BLaER1 (cell line): ENCODE measurements at regions not wholly inside any gene's neighbourhood (a gene's known extent, or its start where the extent isn't known, plus 50 kb on each side); places are given as distances from the start of the nearest gene placed in this dataset.
"Not testable (repeated sequence)": the region's sequence is repeated elsewhere in the genome, so short reads cannot be mapped to it uniquely, and the experiment has no call there.

ENCODE experiments used
- H3K27ac ChIP-seq: shearing (Covaris generic); formaldehyde crosslinking; 2 replicates; pipeline ENCODE4 v1.8.1; 2022
- H3K27me3 ChIP-seq: shearing (Covaris generic); formaldehyde crosslinking; 2 replicates; pipeline ENCODE4 v1.8.1; 2022
- H3K36me3 ChIP-seq: shearing (Covaris generic); formaldehyde crosslinking; 2 replicates; pipeline ENCODE4 v1.8.1; 2022
- H3K4me1 ChIP-seq: shearing (Covaris generic); formaldehyde crosslinking; 2 replicates; pipeline ENCODE4 v1.8.1; 2022
- H3K4me2 ChIP-seq: shearing (Covaris generic); formaldehyde crosslinking; 2 replicates; pipeline ENCODE4 v1.8.1; 2022
- H3K4me3 ChIP-seq: shearing (Covaris generic); formaldehyde crosslinking; 2 replicates; pipeline ENCODE4 v1.8.1; 2022
- H3K9ac ChIP-seq: shearing (Covaris generic); formaldehyde crosslinking; 2 replicates; pipeline ENCODE4 v1.8.1; 2022
- H3K9me3 ChIP-seq: shearing (Covaris generic); formaldehyde crosslinking; 2 replicates; pipeline ENCODE4 v1.8.1; 2022
- H4K20me1 ChIP-seq: shearing (Covaris generic); formaldehyde crosslinking; 2 replicates; pipeline ENCODE4 v1.8.1; 2022
- Cebpa-rat ChIP-seq: shearing (Covaris generic); IDR thresholded peaks from 2 replicates; pipeline ENCODE4 v1.8.1; 2022

DNA sequence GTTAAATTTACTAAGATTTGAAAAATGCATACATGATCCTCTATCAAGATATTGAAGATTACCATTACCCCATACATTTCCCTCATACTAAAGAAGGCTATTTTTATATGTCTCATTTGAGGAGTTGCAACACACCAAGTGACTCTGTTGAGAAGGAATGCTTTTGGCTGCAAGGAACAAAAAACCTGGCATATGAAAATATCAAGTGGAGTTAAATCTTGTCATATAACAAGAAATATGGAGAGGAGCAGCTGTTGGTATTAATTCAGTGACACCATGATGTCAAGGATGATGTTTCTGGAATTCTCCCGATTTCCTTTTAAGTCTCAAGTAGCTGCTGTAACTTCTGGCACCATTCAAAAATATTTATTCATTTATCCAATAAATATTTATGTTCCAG, 193.8 kb downstream of the CSNK1G3 start:
- Histone ChIP-seq H3K36me3 (no peaks in the 10 kb centered on the region), H3K4me3 (no peak overlapping the region), H3K4me1 (no peaks in the 10 kb centered on the region), H3K27me3 (no peaks in the 10 kb centered on the region), H3K9ac (no peak overlapping the region), H3K4me2 (no peak overlapping the region), H3K27ac (no peak overlapping the region), H4K20me1 (no peaks in the 10 kb centered on the region), H3K9me3 (no peaks in the 10 kb centered on the region)
- TF ChIP-seq Cebpa-rat: no peak

GRCh38 chr5:123701511-123702200, 189.7 kb downstream of the CSNK1G3 start:
- no peaks in the 10 kb centered on the region for H3K27me3 ChIP-seq
- H4K20me1 ChIP-seq: no peaks in the 10 kb centered on the region
- no peaks in the 10 kb centered on the region for H3K36me3 ChIP-seq
- no peak for TF ChIP-seq Cebpa-rat
- H3K4me3 ChIP-seq: no peak overlapping the region
- no peaks in the 10 kb centered on the region for H3K9me3 ChIP-seq
- no peak overlapping the region for H3K9ac ChIP-seq
- H3K27ac ChIP-seq: no peak overlapping the region
- H3K4me2 ChIP-seq: no peak overlapping the region
- H3K4me1 ChIP-seq: no peaks in the 10 kb centered on the region

- H3K9me3 ChIP-seq: no peaks in the 10 kb centered on the region
- no peak overlapping the region for H3K27ac ChIP-seq
- no peaks in the 10 kb centered on the region for H3K27me3 ChIP-seq
- no peaks in the 10 kb centered on the region for H3K36me3 ChIP-seq
- H4K20me1 ChIP-seq: no peaks in the 10 kb centered on the region
- H3K4me2 ChIP-seq: no peak overlapping the region
- H3K4me1 ChIP-seq: no peaks in the 10 kb centered on the region
- TF ChIP-seq Cebpa-rat: no peak
- no peak overlapping the region for H3K4me3 ChIP-seq
- no peak overlapping the region for H3K9ac ChIP-seq
These were observed 188.8 kb downstream of the CSNK1G3 start for GRCh38 chr5:123700624-123701287.

- no peak overlapping the region for H3K4me3 ChIP-seq
- TF ChIP-seq Cebpa-rat: no peak
- H4K20me1 ChIP-seq: no peaks in the 10 kb centered on the region
- no peak overlapping the region for H3K9ac ChIP-seq
- H3K27me3 ChIP-seq: no peaks in the 10 kb centered on the region
- H3K9me3 ChIP-seq: no peaks in the 10 kb centered on the region
- H3K4me2 ChIP-seq: no peak overlapping the region
- H3K27ac ChIP-seq: no peak overlapping the region
- H3K36me3 ChIP-seq: no peaks in the 10 kb centered on the region
- H3K4me1 ChIP-seq: no peaks in the 10 kb centered on the region
These were observed 187.6 kb downstream of the CSNK1G3 start for GRCh38 chr5:123699571-123699970.

DNA sequence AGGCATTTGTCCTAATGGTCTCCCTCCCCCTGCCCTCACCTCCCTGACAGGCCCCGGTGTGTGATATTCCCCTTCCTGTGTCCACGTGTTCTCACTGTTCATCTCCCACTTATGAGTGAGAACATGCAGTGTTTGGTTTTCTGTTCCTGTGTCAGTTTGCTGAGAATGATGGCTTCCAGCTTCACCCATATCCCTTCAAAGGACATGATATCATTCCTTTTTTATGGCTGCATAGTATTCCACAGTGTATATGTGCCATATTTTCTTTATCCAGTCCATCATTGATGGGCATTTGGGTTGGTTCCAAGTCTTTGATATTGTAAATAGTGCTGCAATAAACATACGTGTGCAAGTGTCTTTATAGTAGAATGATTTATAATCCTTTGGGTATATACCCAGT, 187.0 kb downstream of the CSNK1G3 start:
- not testable (repeated sequence) for H3K4me2 ChIP-seq, H3K36me3 ChIP-seq, H3K27me3 ChIP-seq, H3K27ac ChIP-seq, H3K4me1 ChIP-seq, H3K4me3 ChIP-seq, H3K9me3 ChIP-seq, H3K9ac ChIP-seq, H4K20me1 ChIP-seq

- no peak overlapping the region for H3K27ac ChIP-seq
- no peak overlapping the region for H3K9ac ChIP-seq
- H3K4me2 ChIP-seq: no peak overlapping the region
- H3K36me3 ChIP-seq: no peaks in the 10 kb centered on the region
- no peaks in the 10 kb centered on the region for H3K4me1 ChIP-seq
- no peaks in the 10 kb centered on the region for H3K27me3 ChIP-seq
- H4K20me1 ChIP-seq: no peaks in the 10 kb centered on the region
- no peaks in the 10 kb centered on the region for H3K9me3 ChIP-seq
- H3K4me3 ChIP-seq: no peak overlapping the region
- TF ChIP-seq Cebpa-rat: no peak
These were observed 185.0 kb downstream of the CSNK1G3 start for GRCh38 chr5:123696921-123697341.

GRCh38 chr5:123690821-123691220, 178.8 kb downstream of the CSNK1G3 start:
- Histone ChIP-seq H3K36me3 (no peaks in the 10 kb centered on the region), H3K4me3 (no peak overlapping the region), H3K9me3 (peaks cover 13% of the 10 kb centered on the region), H3K4me2 (no peak overlapping the region), H3K9ac (no peak overlapping the region), H4K20me1 (no peaks in the 10 kb centered on the region), H3K27ac (no peak overlapping the region), H3K27me3 (no peaks in the 10 kb centered on the region), H3K4me1 (peaks cover 5% of the 10 kb centered on the region; the same call in 1 of the 2 replicates)
- no peak for TF ChIP-seq Cebpa-rat

GRCh38 chr5:123681061-123681460, 169.1 kb downstream of the CSNK1G3 start:
- Histone ChIP-seq H3K4me3 (no peak overlapping the region), H3K9me3 (peaks cover 34% of the 10 kb centered on the region), H3K4me1 (peaks cover 8% of the 10 kb centered on the region), H3K4me2 (peak overlapping the region; percentile 22; the same call in 1 of the 2 replicates), H3K27ac (no peak overlapping the region), H4K20me1 (no peaks in the 10 kb centered on the region), H3K9ac (no peak overlapping the region), H3K36me3 (no peaks in the 10 kb centered on the region), H3K27me3 (no peaks in the 10 kb centered on the region)
- no peak for TF ChIP-seq Cebpa-rat

DNA sequence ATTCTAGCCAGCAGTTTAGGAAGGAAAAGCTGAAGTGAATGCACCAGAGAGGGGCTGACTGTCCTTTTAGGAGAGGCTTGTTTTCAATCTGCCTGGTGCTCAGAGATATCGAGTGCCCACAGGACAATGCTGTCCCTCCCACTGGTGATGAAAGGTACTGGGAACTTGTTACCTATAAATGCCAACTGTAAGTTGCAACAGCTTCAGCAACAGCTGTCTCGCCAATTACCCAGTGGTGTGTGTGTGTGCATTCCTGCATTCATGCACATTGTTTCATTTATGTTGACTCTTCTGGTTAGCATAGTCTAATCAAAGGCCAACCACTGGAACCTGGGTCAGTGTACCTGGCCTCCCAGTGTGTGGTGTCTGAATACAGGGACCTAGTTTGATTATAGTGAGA, 161.1 kb downstream of the CSNK1G3 start:
- Histone ChIP-seq H3K27ac (no peak overlapping the region), H3K27me3 (no peaks in the 10 kb centered on the region), H3K9ac (no peak overlapping the region), H3K4me2 (peak overlapping the region; percentile 2; the same call in 1 of the 2 replicates), H4K20me1 (no peaks in the 10 kb centered on the region), H3K4me1 (peaks cover 20% of the 10 kb centered on the region), H3K4me3 (no peak overlapping the region), H3K9me3 (no peaks in the 10 kb centered on the region), H3K36me3 (no peaks in the 10 kb centered on the region)
- no peak for TF ChIP-seq Cebpa-rat

DNA sequence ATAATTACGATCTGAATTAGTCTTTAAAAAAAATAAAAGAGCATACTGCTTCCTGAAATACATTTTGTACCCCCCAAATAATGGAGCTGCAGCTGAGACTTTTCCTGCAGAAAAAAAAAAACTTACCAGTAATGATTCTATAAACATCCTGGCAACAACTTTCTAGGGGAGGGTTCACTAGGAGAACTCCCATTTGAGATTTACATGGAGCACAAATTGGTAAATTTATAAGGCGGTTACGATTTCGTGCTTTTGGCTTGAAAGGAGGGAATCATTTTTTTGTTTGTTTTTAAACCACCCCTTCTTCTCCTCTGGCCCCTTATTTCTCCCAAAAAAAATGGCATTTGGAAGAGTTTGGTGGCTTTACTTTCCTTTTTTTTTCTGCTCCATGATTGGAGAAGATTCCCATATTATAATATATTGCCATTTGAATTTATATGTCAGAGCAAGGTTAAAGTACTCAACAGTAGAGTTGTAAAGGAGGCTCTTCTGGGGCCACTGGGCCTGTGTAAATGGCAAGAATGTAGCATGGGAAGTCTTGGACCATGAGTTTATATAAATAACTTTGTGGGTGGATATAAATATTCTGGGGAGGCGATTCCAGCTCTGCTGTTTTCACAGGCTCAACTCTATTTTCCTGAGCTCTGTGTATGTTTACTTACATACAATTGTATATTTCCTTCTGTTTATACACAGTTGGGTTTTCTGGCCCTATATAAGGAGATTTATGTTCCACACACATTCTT, 159.9 kb downstream of the CSNK1G3 start:
- no peaks in the 10 kb centered on the region for H4K20me1 ChIP-seq
- H3K27me3 ChIP-seq: no peaks in the 10 kb centered on the region
- peak overlapping the region; percentile 33; the same call in 1 of the 2 replicates for H3K4me2 ChIP-seq
- no peak overlapping the region for H3K27ac ChIP-seq
- no peak overlapping the region for H3K4me3 ChIP-seq
- H3K36me3 ChIP-seq: no peaks in the 10 kb centered on the region
- H3K4me1 ChIP-seq: peaks cover 20% of the 10 kb centered on the region
- TF ChIP-seq Cebpa-rat: no peak
- H3K9ac ChIP-seq: no peak overlapping the region
- no peaks in the 10 kb centered on the region for H3K9me3 ChIP-seq
